ENCODE measurements at regions not wholly inside any gene's neighbourhood (a gene's known extent, or its start where the extent isn't known, plus 50 kb on each side); places are given as distances from the start of the nearest gene placed in this dataset.

DNA sequence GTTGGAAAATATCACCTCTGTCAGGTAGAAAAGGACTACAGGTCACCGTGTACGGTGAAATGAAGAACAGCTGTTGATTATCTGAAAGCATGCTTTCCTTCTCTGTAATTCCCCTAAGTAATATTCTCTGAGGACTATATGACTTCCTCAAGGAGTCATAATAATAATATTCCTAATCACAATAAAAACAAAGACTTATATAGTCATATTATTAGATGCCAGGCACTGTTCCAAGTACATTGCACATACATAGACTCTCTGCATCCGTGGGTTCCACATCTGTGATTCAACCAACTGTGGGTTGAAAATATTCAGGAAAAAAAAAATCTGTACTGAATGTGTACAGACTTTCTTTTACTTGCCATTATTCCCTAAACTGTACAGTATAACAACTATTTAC lies 512.4 kb upstream of the ID2 start:
- Histone ChIP-seq H3K36me3 (ENCODE audit: control insufficient read depth, insufficient read depth, low read length) (no peaks in the 10 kb centered on the region), H3K27ac (ENCODE audit: low read depth, low read length, severe bottlenecking) (no peak overlapping the region), H3K4me3 (ENCODE audit: extremely low read depth, insufficient read depth, low read length, poor library complexity, severe bottlenecking) (no peak overlapping the region), H3K4me1 (ENCODE audit: control insufficient read depth, insufficient read depth, low read length, poor library complexity, severe bottlenecking) (no peaks in the 10 kb centered on the region), H3K9me3 (ENCODE audit: control insufficient read depth, low read length) (no peaks in the 10 kb centered on the region)
- WGBS, 2 experiments (ENCODE audit: insufficient coverage in 2 of 2): 100% methylated on average over 1 to 2 of the region's 3 CpGs

DNA sequence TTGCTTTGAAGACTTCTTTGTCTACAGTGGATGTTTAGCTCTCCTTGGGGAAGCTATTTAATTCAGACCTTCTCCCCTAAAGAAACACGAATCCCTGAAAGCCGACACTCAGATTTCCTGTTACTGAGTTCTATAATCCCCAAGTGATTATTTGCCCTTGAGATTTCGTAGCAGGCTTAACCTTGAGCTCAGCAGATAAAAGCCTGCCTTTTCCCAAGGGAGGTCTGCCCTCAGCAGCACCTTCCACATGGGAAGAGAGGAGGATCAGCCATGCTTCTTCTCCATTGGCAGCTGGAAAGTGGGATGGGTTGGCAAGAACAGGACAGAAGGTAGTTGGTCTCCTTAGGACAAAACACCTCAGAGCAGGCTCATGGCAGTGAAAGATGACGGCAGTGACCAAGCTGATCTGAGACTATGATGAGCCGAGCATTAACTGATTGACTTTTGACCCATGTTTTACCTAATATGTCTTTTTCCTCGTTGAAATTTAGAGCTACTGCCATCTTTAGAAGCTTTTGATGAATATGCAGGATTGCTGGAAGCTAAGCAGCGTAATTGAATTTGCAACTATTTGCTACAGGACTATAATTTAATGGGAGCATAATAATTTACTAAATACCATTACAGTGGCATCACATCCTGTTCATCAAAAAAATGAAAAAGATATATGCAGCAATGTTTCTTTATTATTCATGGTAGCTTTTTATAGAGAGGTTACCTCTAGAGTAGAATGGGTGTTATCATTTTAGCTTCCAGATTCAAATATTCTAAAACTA lies 511.1 kb upstream of the ID2 start:
- Histone ChIP-seq H3K4me3 (ENCODE audit: extremely low read depth, insufficient read depth, low read length, poor library complexity, severe bottlenecking) (no peak overlapping the region), H3K36me3 (ENCODE audit: control insufficient read depth, insufficient read depth, low read length) (no peaks in the 10 kb centered on the region), H3K27ac (ENCODE audit: low read depth, low read length, severe bottlenecking) (no peak overlapping the region), H3K4me1 (ENCODE audit: control insufficient read depth, insufficient read depth, low read length, poor library complexity, severe bottlenecking) (no peaks in the 10 kb centered on the region), H3K9me3 (ENCODE audit: control insufficient read depth, low read length) (no peaks in the 10 kb centered on the region)
- 88 to 98% methylated on average over 3 of the region's 7 CpGs for WGBS, 2 experiments (ENCODE audit: insufficient coverage in 2 of 2)

DNA sequence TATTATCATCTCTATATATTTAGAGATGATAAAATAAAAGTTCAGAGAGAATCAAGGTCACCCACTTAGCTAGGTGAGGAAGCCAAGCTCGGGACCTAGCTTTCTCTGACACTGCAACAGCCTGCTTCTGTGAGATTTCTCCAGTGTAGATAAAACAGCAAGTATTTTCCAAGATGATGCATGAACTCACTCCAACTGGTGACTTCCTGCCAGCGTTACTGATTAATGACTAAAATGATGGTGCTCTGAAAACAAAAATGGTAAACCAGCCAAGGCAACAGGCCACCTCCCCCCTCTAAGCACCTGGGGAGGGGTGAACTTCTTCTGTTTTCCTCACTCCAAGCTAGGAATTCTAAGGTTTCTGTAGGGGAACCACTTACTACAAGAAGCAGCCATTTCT lies 510.2 kb upstream of the ID2 start:
- Histone ChIP-seq H3K4me1 (ENCODE audit: control insufficient read depth, insufficient read depth, low read length, poor library complexity, severe bottlenecking) (no peaks in the 10 kb centered on the region), H3K27ac (ENCODE audit: low read depth, low read length, severe bottlenecking) (no peak overlapping the region), H3K36me3 (ENCODE audit: control insufficient read depth, insufficient read depth, low read length) (no peaks in the 10 kb centered on the region), H3K9me3 (ENCODE audit: control insufficient read depth, low read length) (no peaks in the 10 kb centered on the region), H3K4me3 (ENCODE audit: extremely low read depth, insufficient read depth, low read length, poor library complexity, severe bottlenecking) (no peak overlapping the region)
- WGBS, 2 experiments (ENCODE audit: insufficient coverage in 2 of 2): 83% methylated on average over 1 of the region's 2 CpGs; no CpG with 5 or more reads in 1 of the 2 experiments

DNA sequence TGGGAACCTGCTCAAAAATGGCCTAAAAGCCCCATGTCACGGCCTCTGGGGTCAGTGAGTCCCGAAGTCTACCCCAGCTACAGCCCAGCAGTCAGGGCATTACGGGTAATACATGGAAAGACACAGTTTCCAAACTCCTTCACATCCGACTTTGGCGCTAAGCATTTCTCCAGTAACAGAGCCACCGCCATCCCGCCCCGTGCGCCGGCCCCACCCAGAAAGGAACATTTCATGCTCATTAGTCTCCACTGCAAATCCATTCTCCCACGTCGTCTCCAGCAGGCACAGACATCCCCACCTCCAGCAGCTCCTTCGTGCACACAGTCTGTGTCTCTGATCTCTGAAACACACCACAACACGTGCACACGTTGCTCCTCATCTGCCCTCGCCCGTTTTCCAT lies 509.2 kb upstream of the ID2 start:
- H3K4me3 ChIP-seq (ENCODE audit: extremely low read depth, insufficient read depth, low read length, poor library complexity, severe bottlenecking): no peak overlapping the region
- H3K36me3 ChIP-seq (ENCODE audit: control insufficient read depth, insufficient read depth, low read length): no peaks in the 10 kb centered on the region
- no peak overlapping the region for H3K27ac ChIP-seq (ENCODE audit: low read depth, low read length, severe bottlenecking)
- 89 to 95% methylated on average over 17 of the region's 17 CpGs for WGBS, 2 experiments (ENCODE audit: insufficient coverage in 2 of 2)
- no peaks in the 10 kb centered on the region for H3K4me1 ChIP-seq (ENCODE audit: control insufficient read depth, insufficient read depth, low read length, poor library complexity, severe bottlenecking)
- H3K9me3 ChIP-seq (ENCODE audit: control insufficient read depth, low read length): no peaks in the 10 kb centered on the region

DNA sequence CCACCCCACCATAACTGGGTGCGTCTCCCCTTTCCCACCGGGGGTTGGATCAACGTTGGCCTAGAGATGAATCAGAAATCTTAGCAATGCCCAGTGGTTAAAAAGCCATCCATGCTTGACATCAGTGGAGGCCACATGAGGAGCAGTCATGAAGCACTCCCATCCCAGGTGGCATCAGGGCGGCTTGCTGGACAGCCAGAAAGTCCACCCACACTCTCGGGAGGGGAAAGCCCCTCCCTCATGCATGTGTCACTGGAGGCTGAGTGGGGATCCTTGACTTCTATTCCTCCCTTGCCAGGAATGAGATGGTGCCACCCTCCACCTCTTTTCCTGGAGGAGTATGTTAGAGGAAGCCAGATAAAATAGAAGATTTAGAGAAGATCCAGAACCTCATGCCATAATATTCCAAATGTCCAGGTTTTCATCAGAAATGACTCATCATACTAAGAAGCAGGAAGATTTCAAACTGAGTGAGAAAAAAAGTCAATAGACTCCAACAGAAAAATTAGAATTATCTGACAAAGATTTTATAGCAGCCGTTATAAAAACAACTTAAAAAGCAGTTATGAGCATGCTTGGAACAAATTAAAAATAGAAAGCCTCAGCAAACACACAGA lies 507.1 kb upstream of the ID2 start:
- Histone ChIP-seq H3K4me3 (ENCODE audit: extremely low read depth, insufficient read depth, low read length, poor library complexity, severe bottlenecking) (no peak overlapping the region), H3K9me3 (ENCODE audit: control insufficient read depth, low read length) (no peaks in the 10 kb centered on the region), H3K27ac (ENCODE audit: low read depth, low read length, severe bottlenecking) (no peak overlapping the region), H3K4me1 (ENCODE audit: control insufficient read depth, insufficient read depth, low read length, poor library complexity, severe bottlenecking) (no peaks in the 10 kb centered on the region), H3K36me3 (ENCODE audit: control insufficient read depth, insufficient read depth, low read length) (no peaks in the 10 kb centered on the region)
- WGBS, 2 experiments (ENCODE audit: insufficient coverage in 2 of 2): 88 to 100% methylated on average over 2 to 5 of the region's 6 CpGs

DNA sequence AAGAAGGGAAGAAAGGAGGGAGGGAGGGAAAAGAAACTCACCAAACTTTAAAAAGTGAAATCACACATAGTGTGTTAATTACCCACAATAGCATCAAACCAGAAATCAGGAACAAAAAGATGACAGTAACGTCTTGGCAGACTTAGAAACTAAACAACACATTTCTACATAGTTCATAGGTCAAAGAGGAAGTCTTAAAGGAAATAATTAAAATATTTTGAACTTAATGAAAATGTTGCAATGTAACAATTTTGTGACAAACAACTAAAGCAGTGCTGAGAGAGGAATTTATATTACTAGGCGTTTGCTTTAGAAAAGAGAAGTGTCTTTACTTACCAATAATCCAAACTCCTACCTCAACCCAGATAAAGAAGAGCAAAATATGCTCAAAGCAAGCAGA lies 505.0 kb upstream of the ID2 start:
- WGBS, 2 experiments (ENCODE audit: insufficient coverage in 2 of 2): no CpG with 5 or more reads among the region's 2 CpGs
- Histone ChIP-seq H3K4me1 (ENCODE audit: control insufficient read depth, insufficient read depth, low read length, poor library complexity, severe bottlenecking) (no peaks in the 10 kb centered on the region), H3K27ac (ENCODE audit: low read depth, low read length, severe bottlenecking) (no peak overlapping the region), H3K9me3 (ENCODE audit: control insufficient read depth, low read length) (no peaks in the 10 kb centered on the region), H3K4me3 (ENCODE audit: extremely low read depth, insufficient read depth, low read length, poor library complexity, severe bottlenecking) (no peak overlapping the region), H3K36me3 (ENCODE audit: control insufficient read depth, insufficient read depth, low read length) (no peaks in the 10 kb centered on the region)

DNA sequence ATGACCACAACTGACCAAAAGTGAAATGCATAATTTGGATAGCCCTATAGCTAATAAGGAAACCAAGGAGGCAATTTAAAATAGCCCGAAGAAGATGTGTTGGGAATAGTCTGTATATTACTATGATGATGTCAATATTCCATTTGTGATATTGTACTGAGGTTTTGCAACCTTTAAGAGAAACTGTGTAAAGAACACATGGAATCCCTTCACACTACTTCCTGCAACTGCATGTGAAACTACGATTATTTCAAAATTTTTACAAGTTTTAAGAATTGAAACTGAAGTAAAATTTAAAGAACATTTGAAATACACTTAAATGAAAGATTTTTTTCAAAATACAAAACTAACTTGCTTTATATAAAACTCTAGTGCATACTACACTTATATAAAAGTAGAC lies 504.3 kb upstream of the ID2 start:
- no peak overlapping the region for H3K27ac ChIP-seq (ENCODE audit: low read depth, low read length, severe bottlenecking)
- H3K4me3 ChIP-seq (ENCODE audit: extremely low read depth, insufficient read depth, low read length, poor library complexity, severe bottlenecking): no peak overlapping the region
- 100% methylated on average over 1 of the region's 2 CpGs; no CpG with 5 or more reads in 1 of the 2 experiments for WGBS, 2 experiments (ENCODE audit: insufficient coverage in 2 of 2)
- H3K4me1 ChIP-seq (ENCODE audit: control insufficient read depth, insufficient read depth, low read length, poor library complexity, severe bottlenecking): no peaks in the 10 kb centered on the region
- no peaks in the 10 kb centered on the region for H3K36me3 ChIP-seq (ENCODE audit: control insufficient read depth, insufficient read depth, low read length)
- H3K9me3 ChIP-seq (ENCODE audit: control insufficient read depth, low read length): no peaks in the 10 kb centered on the region

DNA sequence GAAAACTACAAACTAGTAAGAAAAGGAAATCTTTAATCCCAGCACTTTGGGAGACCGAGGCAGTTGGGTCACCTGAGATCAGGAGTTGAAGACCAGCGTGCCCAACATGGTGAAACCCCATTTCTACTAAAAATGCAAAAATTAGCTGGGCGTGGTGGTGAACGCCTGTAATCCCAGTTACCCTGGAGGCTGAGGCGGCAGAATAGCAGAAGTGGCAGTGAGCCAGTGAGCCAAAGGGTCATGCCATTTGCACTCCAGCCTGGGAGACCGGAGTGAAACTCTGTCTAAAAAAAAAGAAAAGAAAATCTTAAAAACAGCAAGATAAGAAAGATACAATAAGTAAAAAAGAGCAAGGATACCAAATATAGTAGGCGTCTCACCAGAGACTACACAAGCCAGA lies 502.9 kb upstream of the ID2 start:
- Histone ChIP-seq H3K4me3 (ENCODE audit: extremely low read depth, insufficient read depth, low read length, poor library complexity, severe bottlenecking) (no peak overlapping the region), H3K27ac (ENCODE audit: low read depth, low read length, severe bottlenecking) (no peak overlapping the region), H3K4me1 (ENCODE audit: control insufficient read depth, insufficient read depth, low read length, poor library complexity, severe bottlenecking) (no peaks in the 10 kb centered on the region), H3K36me3 (ENCODE audit: control insufficient read depth, insufficient read depth, low read length) (no peaks in the 10 kb centered on the region), H3K9me3 (ENCODE audit: control insufficient read depth, low read length) (no peaks in the 10 kb centered on the region)
- 90 to 92% methylated on average over 4 to 5 of the region's 7 CpGs for WGBS, 2 experiments (ENCODE audit: insufficient coverage in 2 of 2)

DNA sequence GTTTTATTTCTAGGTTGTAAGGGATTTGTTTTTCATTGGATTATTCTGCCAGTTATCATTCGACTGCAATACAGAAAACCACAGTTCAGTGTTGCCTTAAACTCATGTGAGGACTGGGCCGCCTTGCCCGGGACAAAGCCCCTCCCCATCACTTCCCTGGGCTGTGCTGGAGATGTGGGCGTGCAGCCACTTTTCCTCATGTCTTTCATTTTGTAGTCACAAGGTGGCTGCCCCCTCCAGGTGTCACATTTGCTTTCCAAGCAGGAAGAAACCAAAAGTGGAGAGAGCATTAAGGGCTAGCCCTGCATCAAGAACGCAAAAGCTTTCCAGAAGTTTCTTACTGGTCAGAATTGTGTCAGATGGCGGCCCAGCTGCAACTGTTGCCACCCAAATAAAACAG lies 492.5 kb upstream of the ID2 start:
- WGBS, 2 experiments (ENCODE audit: insufficient coverage in 2 of 2): 85 to 95% methylated on average over 3 to 6 of the region's 6 CpGs
- no peaks in the 10 kb centered on the region for H3K9me3 ChIP-seq (ENCODE audit: control insufficient read depth, low read length)
- no peak overlapping the region for H3K27ac ChIP-seq (ENCODE audit: low read depth, low read length, severe bottlenecking)
- no peaks in the 10 kb centered on the region for H3K36me3 ChIP-seq (ENCODE audit: control insufficient read depth, insufficient read depth, low read length)
- H3K4me1 ChIP-seq (ENCODE audit: control insufficient read depth, insufficient read depth, low read length, poor library complexity, severe bottlenecking): no peaks in the 10 kb centered on the region
- H3K4me3 ChIP-seq (ENCODE audit: extremely low read depth, insufficient read depth, low read length, poor library complexity, severe bottlenecking): no peak overlapping the region

DNA sequence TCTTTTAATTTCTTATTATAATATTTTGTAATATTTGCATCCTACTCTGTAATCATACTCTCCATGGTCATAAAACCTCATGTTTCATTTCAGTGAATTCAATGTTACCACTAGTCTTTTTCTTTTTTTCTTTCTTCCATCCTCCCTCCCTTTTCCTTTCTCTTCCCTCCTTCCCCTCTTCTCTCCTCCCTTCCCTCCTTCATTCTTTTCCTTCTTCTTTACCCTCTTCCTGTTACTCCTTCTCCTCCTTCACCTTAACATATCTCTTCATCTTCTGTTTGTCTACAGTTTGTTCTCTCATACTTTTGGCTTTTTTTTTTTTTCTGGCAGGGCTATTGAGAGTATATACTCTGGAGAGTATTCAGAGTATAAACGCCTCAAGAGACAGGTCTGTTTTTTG lies 491.6 kb upstream of the ID2 start:
- WGBS, 2 experiments (ENCODE audit: insufficient coverage in 2 of 2): no CpG with 5 or more reads among the region's 1 CpG
- Histone ChIP-seq H3K9me3 (ENCODE audit: control insufficient read depth, low read length) (no peaks in the 10 kb centered on the region), H3K27ac (ENCODE audit: low read depth, low read length, severe bottlenecking) (no peak overlapping the region), H3K36me3 (ENCODE audit: control insufficient read depth, insufficient read depth, low read length) (no peaks in the 10 kb centered on the region), H3K4me1 (ENCODE audit: control insufficient read depth, insufficient read depth, low read length, poor library complexity, severe bottlenecking) (no peaks in the 10 kb centered on the region), H3K4me3 (ENCODE audit: extremely low read depth, insufficient read depth, low read length, poor library complexity, severe bottlenecking) (no peak overlapping the region)

DNA sequence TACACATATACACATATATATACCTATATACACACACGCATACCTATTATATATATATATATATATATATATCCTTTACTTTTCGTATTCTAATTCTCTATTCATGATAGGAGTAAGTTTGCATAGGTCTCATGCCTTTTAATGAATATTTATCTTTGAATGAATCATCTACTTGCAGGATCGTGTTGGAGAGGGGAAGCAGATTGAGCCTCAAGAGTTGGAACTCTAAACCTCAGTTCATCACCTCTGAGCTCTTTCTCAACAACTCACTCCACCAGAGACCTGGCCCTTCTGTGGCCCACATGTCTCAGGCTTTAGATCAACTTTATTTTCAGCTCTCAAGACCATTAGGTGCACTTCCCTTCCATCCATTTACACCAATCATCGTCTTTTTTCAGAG lies 490.4 kb upstream of the ID2 start:
- Histone ChIP-seq H3K36me3 (ENCODE audit: control insufficient read depth, insufficient read depth, low read length) (no peaks in the 10 kb centered on the region), H3K27ac (ENCODE audit: low read depth, low read length, severe bottlenecking) (no peak overlapping the region), H3K4me1 (ENCODE audit: control insufficient read depth, insufficient read depth, low read length, poor library complexity, severe bottlenecking) (no peaks in the 10 kb centered on the region), H3K4me3 (ENCODE audit: extremely low read depth, insufficient read depth, low read length, poor library complexity, severe bottlenecking) (no peak overlapping the region), H3K9me3 (ENCODE audit: control insufficient read depth, low read length) (no peaks in the 10 kb centered on the region)
- WGBS, 2 experiments (ENCODE audit: insufficient coverage in 2 of 2): 91 to 100% methylated on average over 2 of the region's 4 CpGs

Measured in mesodermal cell (in vitro differentiated cells).